BJ (cell line): ENCODE measurements at regions not wholly inside any gene's neighbourhood (a gene's known extent, or its start where the extent isn't known, plus 50 kb on each side); places are given as distances from the start of the nearest gene placed in this dataset.

Experiments
- CTCF ChIA-PET: fragments of 350-600 bp; formaldehyde crosslinking; extraction: SDS; loops from one replicate; lab custom pipeline; 2021; ENCODE audit warnings: antibody characterized with exemption, inconsistent platforms; lab: Yijun Ruan, JAX
- POLR2A ChIA-PET: fragments of 300-600 bp; sonication (Branson Sonifier 250); formaldehyde crosslinking; extraction: SDS; loops from one replicate; lab custom pipeline; 2021; ENCODE audit warnings: antibody characterized with exemption; lab: Charles Lee
- DNase-seq: peaks from one replicate; pipeline ENCODE4 v3.0.0-alpha.2; 2011; ENCODE audit warnings: low read depth
- H3K27me3 ChIP-seq: 2 replicates; pipeline ENCODE4 v1.6.0; 2011; ENCODE audit warnings: low read length; ENCODE audit not compliant: control insufficient read depth, insufficient read depth
- H3K36me3 ChIP-seq: 2 replicates; pipeline ENCODE4 v1.5.1; 2011; ENCODE audit warnings: low read length; ENCODE audit not compliant: control insufficient read depth, insufficient read depth
- H3K4me3 ChIP-seq: 2 replicates; pipeline ENCODE4 v1.5.1; 2011; ENCODE audit warnings: low read depth, mild to moderate bottlenecking, control low read depth, low read length
- CTCF ChIP-seq: IDR thresholded peaks from 2 replicates; pipeline ENCODE4 v1.5.1; 2011; ENCODE audit warnings: low read depth, mild to moderate bottlenecking, control low read depth, inconsistent platforms, low read length, moderate library complexity; ENCODE audit not compliant: insufficient read depth

- no peaks in the 10 kb centered on the region for H3K36me3 ChIP-seq
- CTCF ChIA-PET: interaction anchor here (1.0 to 1.6 kb wide), 3 partner anchors 10 to 558 kb away, joined by 3 to 4 read pairs (median 3); partner anchors contain the start of gene CCDC85A
- POLR2A ChIA-PET: interaction anchor here (0.6 kb wide), 1 partner anchor 12 kb away, joined by 5 read pairs; no protein-coding TSS in a partner anchor
- H3K4me3 ChIP-seq: peak overlapping the region; percentile 20
- H3K27me3 ChIP-seq: no peaks in the 10 kb centered on the region
- DNase-seq: peak; percentile 65
- TF ChIP-seq CTCF: no peak
Observed at GRCh38 chr2:56741601-56742102, 557.9 kb downstream of the CCDC85A start.

- no peak overlapping the region for H3K4me3 ChIP-seq
- ChIA-PET POLR2A (no interaction called here), CTCF (no interaction called here)
- no peaks in the 10 kb centered on the region for H3K27me3 ChIP-seq
- no peaks in the 10 kb centered on the region for H3K36me3 ChIP-seq
- no peak for TF ChIP-seq CTCF
- no peak for DNase-seq
Observed at GRCh38 chr2:56743807-56744206, 560.0 kb downstream of the CCDC85A start.

GRCh38 chr2:56749152-56749752, 565.5 kb downstream of the CCDC85A start:
- Histone ChIP-seq H3K4me3 (no peak overlapping the region), H3K36me3 (no peaks in the 10 kb centered on the region), H3K27me3 (no peaks in the 10 kb centered on the region)
- ChIA-PET POLR2A (no interaction called here), CTCF (interaction anchor here (0.6 to 1.5 kb wide), 4 partner anchors 9 to 563 kb away, joined by 3 to 6 read pairs (median 6); no protein-coding TSS in a partner anchor)
- TF ChIP-seq CTCF: peak; percentile 46
- no peak for DNase-seq

- Histone ChIP-seq H3K36me3 (no peaks in the 10 kb centered on the region), H3K27me3 (no peaks in the 10 kb centered on the region), H3K4me3 (no peak overlapping the region)
- DNase-seq: no peak
- no peak for TF ChIP-seq CTCF
- CTCF ChIA-PET: interaction anchor here (2.6 kb wide), 1 partner anchor 569 kb away, joined by 8 read pairs; the partner anchor contains the start of gene CCDC85A
- POLR2A ChIA-PET: no interaction called here
Observed at GRCh38 chr2:56753182-56753581, 569.4 kb downstream of the CCDC85A start.

GRCh38 chr2:56754066-56754615, 570.4 kb downstream of the CCDC85A start:
- Histone ChIP-seq H3K36me3 (no peaks in the 10 kb centered on the region), H3K4me3 (no peak overlapping the region), H3K27me3 (no peaks in the 10 kb centered on the region)
- POLR2A ChIA-PET: no interaction called here
- CTCF ChIA-PET: no interaction called here
- no peak for TF ChIP-seq CTCF
- DNase-seq: no peak
